ENCODE measurements at regions not wholly inside any gene's neighbourhood (a gene's known extent, or its start where the extent isn't known, plus 50 kb on each side); places are given as distances from the start of the nearest gene placed in this dataset.

DNA sequence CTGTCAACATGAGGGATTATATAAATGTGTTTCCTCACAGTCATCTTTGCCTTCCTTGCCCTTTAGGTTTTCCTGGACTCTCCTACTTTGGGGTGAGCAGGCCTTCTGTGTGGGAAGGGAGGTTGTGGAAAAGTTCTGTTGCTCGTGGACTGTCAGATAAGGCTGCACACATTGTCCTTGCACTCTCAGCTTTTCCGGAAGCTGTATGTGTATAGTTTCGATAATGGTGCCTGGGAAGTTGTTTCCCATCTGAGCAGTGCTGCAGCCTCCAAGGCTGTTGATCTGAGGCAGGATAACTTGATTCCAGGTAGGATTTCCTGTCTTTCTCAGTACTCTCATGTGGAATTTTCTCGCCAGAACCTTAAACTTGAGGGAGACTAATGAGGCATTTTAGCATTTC is 297.8 kb upstream of the AZI2 start:
- TF ChIP-seq POLR2AphosphoS5 (IDR thresholded peaks at IDR 0.05) (no peak), CTCF (IDR thresholded peaks at IDR 0.05 in 8 of 11, conservative IDR thresholded peaks at IDR 0.05 in 3 of 11) (no peak), POLR2A (IDR thresholded peaks at IDR 0.05) (no peak)
